NCI-H2081 treated with DMSO at 0.1 percent for 48 hours (cell line): ENCODE measurements at regions not wholly inside any gene's neighbourhood (a gene's known extent, or its start where the extent isn't known, plus 50 kb on each side); places are given as distances from the start of the nearest gene placed in this dataset.
A peak's percentile ranks its signal among the peaks of the same experiment; 100 is the strongest.
"Not testable (repeated sequence)": the region's sequence is repeated elsewhere in the genome, so short reads cannot be mapped to it uniquely, and the experiment has no call there.

Experiments
- DNase-seq: peaks from one replicate; lab custom pipeline; 2025; lab: John Stamatoyannopoulos, UW

DNA sequence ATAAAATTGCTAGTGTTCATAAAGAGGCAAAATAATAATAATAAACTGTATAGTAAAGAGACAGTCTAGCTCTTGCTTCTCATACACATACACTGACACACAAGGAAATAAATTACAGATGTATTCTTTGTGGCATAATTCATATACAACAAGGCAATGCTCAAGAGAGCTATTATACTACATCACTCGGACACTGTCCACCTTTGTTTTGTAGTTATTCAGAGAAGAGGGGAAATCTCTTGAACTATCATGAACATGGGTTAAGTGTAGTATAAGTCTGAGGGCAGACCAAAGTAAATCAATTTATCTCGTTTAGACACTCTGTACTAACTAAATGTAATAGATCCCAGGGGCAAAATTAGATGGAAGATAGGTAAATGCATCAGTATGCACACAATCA, 72.7 kb upstream of the PHIP start:
- DNase-seq = no peak

DNA sequence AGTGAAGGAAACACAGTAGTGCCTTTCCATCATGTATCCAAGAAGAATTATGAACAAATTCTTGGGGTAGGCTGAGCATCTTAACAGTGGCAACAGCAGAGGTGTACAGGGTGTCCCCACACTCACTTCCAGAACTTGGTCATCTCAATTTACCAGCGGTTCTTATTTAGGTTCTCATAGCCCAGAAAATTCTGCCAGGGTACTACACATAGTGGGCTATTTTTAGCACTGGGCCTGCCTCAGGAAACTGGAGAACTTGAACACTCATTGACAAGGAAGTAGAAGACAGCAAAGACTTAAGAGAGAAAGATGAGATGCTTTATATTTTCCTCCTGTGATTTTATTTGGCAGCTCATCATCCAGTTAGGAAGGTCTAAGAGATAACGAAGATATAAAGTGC, 71.8 kb upstream of the PHIP start:
- no peak for DNase-seq

DNA sequence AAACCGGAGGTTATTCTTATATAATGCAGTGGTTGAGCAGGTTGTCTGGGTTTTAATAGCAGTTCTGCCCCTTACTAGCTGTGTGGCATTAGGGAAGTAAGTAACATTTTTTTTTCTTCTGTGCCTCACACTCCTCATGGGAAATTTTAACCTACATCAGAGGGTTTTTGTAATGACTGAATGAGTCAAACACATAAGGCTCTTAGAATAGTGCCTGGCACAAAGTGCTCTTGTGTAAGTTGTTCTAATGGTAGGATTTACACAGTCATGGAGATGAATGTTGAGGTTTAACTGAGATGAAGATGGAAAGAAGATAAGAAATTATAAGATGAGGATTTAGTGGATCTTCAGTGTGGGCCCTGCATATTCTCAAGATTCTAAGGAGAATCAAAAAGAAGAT, 68.4 kb upstream of the PHIP start:
- DNase-seq = no peak

DNA sequence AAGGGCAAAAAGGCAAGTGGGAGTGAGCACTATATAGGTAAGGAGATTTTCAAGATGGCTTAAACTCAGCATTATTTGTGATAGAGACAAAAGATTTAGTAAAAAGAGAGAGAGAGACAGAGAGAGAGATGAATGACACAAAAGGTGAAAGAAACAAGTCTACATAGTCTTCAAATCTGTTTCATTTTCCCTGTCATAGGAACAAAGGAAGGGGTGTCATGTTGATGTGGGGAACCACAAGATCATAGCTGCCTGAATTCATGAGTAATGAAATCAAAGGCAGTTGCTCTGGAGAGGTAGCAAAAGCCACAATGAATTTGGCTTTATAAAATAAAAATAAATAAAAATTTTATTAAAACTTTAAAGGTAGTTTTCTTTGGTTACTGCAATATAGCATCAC, 67.2 kb upstream of the PHIP start:
- no peak for DNase-seq

DNA sequence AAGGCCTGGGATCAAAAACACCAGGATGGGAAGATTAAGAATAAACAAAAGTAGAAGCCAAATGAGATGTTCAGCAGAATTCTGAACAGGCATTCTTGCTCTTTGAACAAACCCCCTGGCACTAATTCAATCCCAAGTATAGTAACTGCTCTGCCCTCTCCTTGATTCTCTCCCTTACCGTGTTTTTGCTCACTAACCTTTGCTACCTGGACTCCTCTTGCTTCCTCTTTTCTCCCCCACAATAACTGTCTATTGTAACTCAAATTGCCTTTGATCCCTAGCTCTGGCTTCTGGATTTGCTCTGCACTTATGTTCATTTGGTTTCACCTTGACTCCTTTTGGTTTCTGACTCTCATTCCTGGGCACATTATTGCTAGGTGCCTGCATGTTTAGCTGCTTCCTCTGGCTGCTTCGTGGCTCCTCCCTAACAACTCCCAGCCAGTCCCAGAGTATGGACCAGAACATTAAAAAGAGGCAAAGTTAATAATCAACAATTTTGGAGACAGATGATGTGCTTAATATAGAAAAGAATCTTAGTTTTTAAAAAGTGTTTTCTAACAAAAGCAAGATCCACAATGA, 65.4 kb upstream of the PHIP start:
- no peak for DNase-seq

DNA sequence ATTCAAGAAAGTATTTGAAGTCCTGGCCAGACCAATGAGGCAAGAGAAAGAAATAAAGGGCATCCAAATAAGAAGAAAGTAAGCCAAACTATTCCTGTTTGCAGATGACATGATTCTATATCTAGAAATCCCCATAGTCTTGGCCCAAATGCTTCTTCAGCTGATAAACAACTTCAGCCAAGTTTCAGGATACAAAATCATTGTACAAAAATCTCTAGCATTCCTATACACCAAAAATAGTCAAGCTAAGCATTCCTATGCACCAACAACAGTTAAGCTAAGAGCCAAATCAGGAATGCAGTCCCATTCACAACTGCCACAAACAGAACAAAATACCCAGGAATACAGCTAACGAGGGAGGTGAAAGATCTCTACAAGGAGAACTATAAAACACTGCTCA, 60.1 kb upstream of the PHIP start:
- DNase-seq = no peak

DNA sequence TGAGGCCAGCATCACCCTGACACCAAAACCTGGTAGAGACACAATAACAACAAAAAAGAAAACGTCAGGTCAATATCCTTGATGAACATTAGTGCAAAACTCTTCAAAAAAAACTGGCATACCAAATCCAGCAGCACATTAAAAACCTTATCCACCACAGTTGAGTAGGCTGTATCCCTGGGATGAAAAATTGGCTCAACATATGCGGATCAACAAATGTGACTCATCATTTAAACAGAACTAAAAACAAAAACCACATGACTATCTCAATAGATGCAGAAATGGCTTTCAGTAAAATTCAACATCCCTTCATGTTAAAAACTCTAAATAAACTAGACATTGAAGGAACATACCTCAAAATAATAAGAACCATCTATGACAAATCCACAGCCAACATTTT, 59.6 kb upstream of the PHIP start:
- no peak for DNase-seq

DNA sequence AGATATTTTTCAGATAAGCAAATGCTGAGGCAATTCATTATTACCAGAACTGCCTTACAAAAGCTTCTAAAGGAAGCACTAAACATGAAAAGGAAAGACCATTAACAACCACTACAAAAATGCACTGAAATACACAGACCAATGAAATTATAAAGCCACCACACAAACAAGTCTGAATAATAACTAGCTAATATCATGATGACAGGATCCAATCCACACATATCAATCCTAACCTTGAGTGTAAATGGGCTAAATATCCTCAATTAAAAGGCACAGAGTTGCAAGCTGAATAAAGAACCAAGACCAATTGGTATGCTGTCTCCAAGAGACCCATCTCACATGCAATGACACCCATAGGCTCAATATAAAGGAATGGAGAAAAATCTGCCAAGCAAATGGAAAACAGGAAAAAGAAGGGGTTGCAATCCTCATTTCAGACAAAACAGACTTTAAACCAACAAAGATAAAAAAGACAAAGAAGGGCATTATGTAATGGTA, 58.0 kb upstream of the PHIP start:
- no peak for DNase-seq

DNA sequence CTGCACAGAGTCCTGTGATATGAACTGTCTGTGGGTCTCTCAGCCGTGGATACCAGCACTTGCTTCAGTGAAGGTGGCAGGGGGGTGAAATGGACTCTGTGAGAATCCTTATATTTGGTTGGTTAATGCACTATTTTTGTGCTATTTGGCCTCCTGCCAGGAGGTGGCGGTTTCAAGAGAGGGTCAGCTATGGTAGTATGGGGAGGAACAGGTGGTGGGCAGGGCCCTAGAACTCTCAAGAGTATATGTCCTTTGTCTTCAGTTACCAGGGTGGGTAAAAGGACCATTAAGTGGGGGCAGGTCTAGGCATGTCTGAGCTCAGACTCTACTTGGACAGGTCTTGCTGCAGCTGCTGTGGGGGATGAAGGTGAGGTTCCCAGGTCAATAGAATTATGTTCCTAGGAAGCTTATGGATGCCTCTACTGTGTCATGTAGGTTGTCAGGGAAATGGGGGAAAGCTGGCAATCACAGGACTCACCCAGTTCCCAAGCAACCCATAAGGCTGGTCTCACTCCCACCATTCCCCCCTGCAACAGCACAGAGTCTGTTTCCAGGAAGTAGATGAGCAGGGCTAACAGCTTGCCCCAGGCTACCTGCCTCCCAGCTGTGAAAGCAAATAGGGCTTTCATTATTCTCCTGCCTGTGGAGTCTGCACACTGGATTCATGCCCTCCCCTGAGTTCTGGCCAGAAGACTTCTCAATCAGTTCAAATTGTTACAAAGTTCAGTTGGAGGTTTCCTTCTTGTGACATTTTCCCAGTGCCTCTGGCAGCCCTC, 56.8 kb upstream of the PHIP start:
- DNase-seq = peak; percentile 87

DNA sequence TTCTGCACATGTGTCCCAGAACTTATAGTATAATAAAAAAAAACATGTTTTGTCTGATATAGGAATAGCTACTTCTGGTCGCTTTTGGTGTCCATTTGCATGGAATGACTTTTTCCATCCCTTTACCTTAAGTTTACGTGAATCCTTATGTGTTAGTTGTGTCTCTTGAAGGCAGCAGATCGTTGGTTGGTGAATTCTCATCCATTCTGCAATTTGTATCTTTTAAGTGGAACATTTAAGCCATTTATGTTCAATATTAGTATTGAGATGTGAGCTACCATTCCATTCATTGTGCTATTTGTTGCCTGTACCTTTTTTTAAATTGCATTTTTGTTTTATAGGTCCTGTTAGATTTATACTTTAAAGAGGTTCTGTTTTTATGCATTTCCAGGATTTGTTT, 55.1 kb upstream of the PHIP start:
- DNase-seq = no peak

DNA sequence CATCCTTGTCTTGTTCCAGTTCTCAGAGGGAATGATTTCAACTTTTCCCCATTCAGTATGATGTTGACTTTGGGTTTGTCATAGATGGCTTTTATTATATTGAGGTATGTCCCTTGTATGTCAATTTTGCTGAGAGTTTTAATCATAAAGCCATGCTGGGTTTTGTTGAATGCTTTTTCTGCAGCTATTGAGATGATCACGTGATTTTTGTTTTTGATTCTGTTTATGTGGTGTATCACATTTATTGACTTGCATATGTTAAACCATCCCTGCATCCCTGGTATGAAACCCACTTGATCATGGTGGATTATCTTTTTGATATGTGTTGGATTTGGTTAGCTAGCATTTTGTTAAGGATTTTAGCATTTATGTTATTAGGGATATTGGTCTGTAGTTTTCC, 53.2 kb upstream of the PHIP start:
- DNase-seq = not testable (repeated sequence)
